CD4-positive, alpha-beta memory T cell (primary cell): ENCODE measurements at regions not wholly inside any gene's neighbourhood (a gene's known extent, or its start where the extent isn't known, plus 50 kb on each side); places are given as distances from the start of the nearest gene placed in this dataset.

ENCODE experiments used
- CTCF ChIA-PET: fragments of 350-600 bp; sonication (Branson Sonifier 250); formaldehyde crosslinking; loops from one replicate; lab custom pipeline; 2021; ENCODE audit warnings: inconsistent platforms; ENCODE audit not compliant: partially characterized antibody; lab: Charles Lee
- POLR2A ChIA-PET: fragments of 350-600 bp; sonication (Branson Sonifier 250); formaldehyde crosslinking; loops from one replicate; lab custom pipeline; 2021; ENCODE audit not compliant: partially characterized antibody; lab: Charles Lee
- DNase-seq, 5 donors: peaks; one replicate each; pipeline versions ENCODE4 v3.0.0 to v3.0.0-alpha.2; 2020 to 2022; ENCODE audit warnings: mixed read lengths in 1 of 5
- H3K27ac ChIP-seq: one replicate; pipeline ENCODE4 v1.7.0; 2013; ENCODE audit warnings: low read depth, low read length
- H3K27me3 ChIP-seq: 2 replicates; pipeline ENCODE4 v1.7.0; 2013; ENCODE audit warnings: mild to moderate bottlenecking, low read length, moderate library complexity; ENCODE audit not compliant: insufficient read depth
- H3K36me3 ChIP-seq: 2 replicates; pipeline ENCODE4 v1.7.0; 2013; ENCODE audit warnings: mild to moderate bottlenecking, low read length, moderate library complexity; ENCODE audit not compliant: insufficient read depth
- H3K4me1 ChIP-seq: 2 replicates; pipeline ENCODE4 v1.7.0; 2013; ENCODE audit warnings: mild to moderate bottlenecking, low read length, moderate library complexity; ENCODE audit not compliant: insufficient read depth
- H3K4me3 ChIP-seq, 2 donors: one replicate each; pipeline ENCODE4 v1.7.0; 2013; ENCODE audit warnings: low read length in 2 of 2, mild to moderate bottlenecking in 1 of 2
- H3K9me3 ChIP-seq, 2 donors: one replicate each; pipeline ENCODE4 v1.7.0; 2013; ENCODE audit warnings: low read length in 2 of 2, control low read depth in 1 of 2; ENCODE audit not compliant: control insufficient read depth in 1 of 2
- H3K27ac Mint-ChIP-seq, 7 donors: one replicate each; pipeline ENCODE4 v1.8.0; 2020 to 2021; ENCODE audit warnings: mixed read lengths in 7 of 7, mild to moderate bottlenecking in 6 of 7, inconsistent platforms in 3 of 7, moderate library complexity in 3 of 7
- H3K27me3 Mint-ChIP-seq, 2 donors: one replicate each; pipeline ENCODE4 v1.8.0; 2020 to 2021; ENCODE audit warnings: mixed read lengths in 2 of 2
- H3K36me3 Mint-ChIP-seq, 2 donors: one replicate each; pipeline ENCODE4 v1.8.0; 2020 to 2021; ENCODE audit warnings: mixed read lengths in 2 of 2, inconsistent platforms in 1 of 2, mild to moderate bottlenecking in 1 of 2
- H3K4me1 Mint-ChIP-seq, 4 donors: one replicate each; pipeline ENCODE4 v1.8.0; 2020 to 2021; ENCODE audit warnings: mixed read lengths in 4 of 4, mild to moderate bottlenecking in 1 of 4
- H3K4me3 Mint-ChIP-seq, 8 donors: one replicate each; pipeline ENCODE4 v1.8.0; 2020 to 2021; ENCODE audit warnings: mixed read lengths in 8 of 8, mild to moderate bottlenecking in 7 of 8, moderate library complexity in 6 of 8, inconsistent platforms in 3 of 8
- H3K9me3 Mint-ChIP-seq, 8 donors: one replicate each; pipeline ENCODE4 v1.8.0; 2020 to 2021; ENCODE audit warnings: mixed read lengths in 8 of 8, mild to moderate bottlenecking in 5 of 8, inconsistent platforms in 3 of 8, moderate library complexity in 1 of 8
- intact Hi-C: fragments of 100-400 bp; cut with micrococcal nuclease; formaldehyde crosslinking; loops from one replicate; pipeline ENCODE4 v1.15.1; 2023

GRCh38 chr1:5093042-5093441 lies 438.6 kb downstream of the AJAP1 start:
- H3K9me3 Mint-ChIP-seq, result peaks cover 0 to 35% (median 21%) of the 10 kb centered on the region in 8 donors
- intact Hi-C loops, result no loop called here
- no peak overlapping the region for H3K4me3 Mint-ChIP-seq
- peak overlapping the region in 1 of 7 donors; percentile 35 for H3K27ac Mint-ChIP-seq
- H3K9me3 ChIP-seq, result no peaks in the 10 kb centered on the region
- H3K4me1 Mint-ChIP-seq, result no peaks in the 10 kb centered on the region
- H3K27ac ChIP-seq, result no peak overlapping the region
- peaks cover 0 to 4% of the 10 kb centered on the region in 2 donors for H3K36me3 Mint-ChIP-seq
- DNase-seq, result no peak
- ChIA-PET POLR2A (no interaction called here), CTCF (no interaction called here)
- H3K27me3 Mint-ChIP-seq, result peaks cover 6 to 9% of the 10 kb centered on the region in 2 donors
- no peaks in the 10 kb centered on the region for H3K36me3 ChIP-seq
- H3K27me3 ChIP-seq, result no peaks in the 10 kb centered on the region
- no peak overlapping the region for H3K4me3 ChIP-seq
- H3K4me1 ChIP-seq, result no peaks in the 10 kb centered on the region

DNA sequence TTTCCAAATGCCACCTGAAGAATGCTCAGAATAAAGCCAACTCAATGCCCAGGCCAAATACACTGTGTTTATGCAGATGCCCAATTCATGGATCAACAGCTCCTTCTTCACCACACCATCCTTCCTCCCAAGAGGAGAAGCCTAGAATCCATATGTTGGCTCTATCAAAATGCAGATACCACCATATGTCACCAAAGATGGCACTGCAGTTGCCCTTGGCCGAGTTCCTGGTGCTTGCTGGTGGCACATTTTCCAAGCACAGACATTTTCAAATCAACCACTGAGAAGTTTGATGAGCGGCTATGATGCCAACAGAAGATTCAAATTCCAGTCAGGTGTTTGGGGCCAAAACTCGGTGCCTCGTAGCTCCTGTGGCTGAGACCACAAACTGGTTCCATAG lies 430.3 kb downstream of the AJAP1 start:
- Histone ChIP-seq H3K27me3 (no peaks in the 10 kb centered on the region), H3K4me1 (no peaks in the 10 kb centered on the region), H3K4me3 (no peak overlapping the region), H3K9me3 (no peaks in the 10 kb centered on the region), H3K27ac (no peak overlapping the region), H3K36me3 (no peaks in the 10 kb centered on the region)
- Mint-ChIP-seq H3K27ac (no peak overlapping the region), H3K9me3 (peaks cover 0 to 7% (median 3%) of the 10 kb centered on the region in 8 donors), H3K4me1 (no peaks in the 10 kb centered on the region), H3K27me3 (peaks cover 8 to 9% of the 10 kb centered on the region in 2 donors), H3K4me3 (no peak overlapping the region), H3K36me3 (no peaks in the 10 kb centered on the region)
- CTCF ChIA-PET, result no interaction called here
- POLR2A ChIA-PET, result no interaction called here
- intact Hi-C loops, result no loop called here
- DNase-seq, result no peak

DNA sequence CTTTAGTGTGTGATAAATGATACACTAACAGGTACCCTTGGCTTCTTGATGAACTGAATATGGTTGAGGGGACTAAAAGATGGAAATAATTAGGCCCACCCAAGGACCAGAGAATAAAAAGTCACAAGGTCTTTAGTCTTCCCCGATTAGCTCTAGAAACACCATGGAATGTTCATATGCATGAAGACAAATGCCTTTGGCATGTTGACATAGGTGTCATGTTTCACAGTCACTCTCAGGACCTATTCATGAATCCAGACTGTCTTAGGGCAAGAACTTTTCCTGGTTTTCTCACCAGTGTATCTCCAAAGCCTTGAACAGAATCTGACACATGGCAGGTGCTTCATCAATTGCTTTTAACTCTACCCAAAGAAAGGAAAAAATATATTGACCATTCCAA lies 412.8 kb downstream of the AJAP1 start:
- Mint-ChIP-seq H3K4me3 (no peak overlapping the region), H3K27ac (no peak overlapping the region), H3K9me3 (peaks cover 0 to 14% (median 4%) of the 10 kb centered on the region in 8 donors), H3K36me3 (no peaks in the 10 kb centered on the region), H3K4me1 (no peaks in the 10 kb centered on the region), H3K27me3 (peaks cover 4 to 14% of the 10 kb centered on the region in 2 donors)
- CTCF ChIA-PET, result no interaction called here
- no peak overlapping the region for H3K4me3 ChIP-seq
- POLR2A ChIA-PET, result no interaction called here
- H3K36me3 ChIP-seq, result no peaks in the 10 kb centered on the region
- H3K27me3 ChIP-seq, result no peaks in the 10 kb centered on the region
- no peak for DNase-seq
- intact Hi-C loops, result no loop called here
- H3K27ac ChIP-seq, result no peak overlapping the region
- H3K4me1 ChIP-seq, result no peaks in the 10 kb centered on the region
- no peaks in the 10 kb centered on the region for H3K9me3 ChIP-seq

- H3K36me3 ChIP-seq, result no peaks in the 10 kb centered on the region
- peaks cover 0 to 3% of the 10 kb centered on the region in 2 donors for H3K9me3 ChIP-seq
- H3K4me1 Mint-ChIP-seq, result no peaks in the 10 kb centered on the region
- POLR2A ChIA-PET, result no interaction called here
- no peak overlapping the region for H3K27ac Mint-ChIP-seq
- H3K4me3 ChIP-seq, result no peak overlapping the region
- no peak overlapping the region for H3K4me3 Mint-ChIP-seq
- DNase-seq, result peak in 1 of 5 donors; percentile 0
- peaks cover 0 to 42% (median 22%) of the 10 kb centered on the region in 8 donors for H3K9me3 Mint-ChIP-seq
- peaks cover 8 to 11% of the 10 kb centered on the region in 2 donors for H3K27me3 Mint-ChIP-seq
- CTCF ChIA-PET, result no interaction called here
- no peak overlapping the region for H3K27ac ChIP-seq
- no peaks in the 10 kb centered on the region for H3K4me1 ChIP-seq
- intact Hi-C loops, result no loop called here
- no peaks in the 10 kb centered on the region for H3K27me3 ChIP-seq
- no peaks in the 10 kb centered on the region for H3K36me3 Mint-ChIP-seq
Observed at GRCh38 chr1:5053744-5054143, 399.3 kb downstream of the AJAP1 start.

- Mint-ChIP-seq H3K4me3 (no peak overlapping the region), H3K27me3 (peaks cover 2 to 12% of the 10 kb centered on the region in 2 donors), H3K9me3 (peaks cover 0 to 7% (median 0%) of the 10 kb centered on the region in 8 donors), H3K36me3 (no peaks in the 10 kb centered on the region), H3K4me1 (no peaks in the 10 kb centered on the region), H3K27ac (no peak overlapping the region)
- intact Hi-C loops, result no loop called here
- Histone ChIP-seq H3K4me3 (no peak overlapping the region), H3K4me1 (no peaks in the 10 kb centered on the region), H3K27me3 (no peaks in the 10 kb centered on the region), H3K9me3 (no peaks in the 10 kb centered on the region), H3K27ac (no peak overlapping the region), H3K36me3 (no peaks in the 10 kb centered on the region)
- ChIA-PET CTCF (no interaction called here), POLR2A (no interaction called here)
- no peak for DNase-seq
Observed at GRCh38 chr1:5029136-5029535, 374.7 kb downstream of the AJAP1 start.

DNA sequence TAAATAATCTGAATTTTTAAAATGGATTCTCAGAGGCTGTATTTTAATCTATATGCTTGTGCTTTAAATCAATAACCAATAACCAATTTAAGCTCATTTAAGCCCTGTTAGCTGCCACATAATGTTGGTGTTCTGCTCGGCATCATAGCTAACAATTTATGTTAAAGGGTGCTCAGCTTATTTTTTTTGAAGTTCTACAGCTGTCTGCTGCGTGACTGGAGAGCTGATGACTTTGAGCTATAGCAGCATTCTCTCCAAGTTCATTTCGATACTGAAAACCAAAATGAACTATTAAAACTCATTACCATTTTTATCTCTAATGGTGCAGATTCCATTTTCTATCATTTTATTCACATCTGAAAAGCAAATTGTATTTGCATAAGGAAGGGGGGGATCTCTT lies 357.8 kb downstream of the AJAP1 start:
- Mint-ChIP-seq H3K4me1 (no peaks in the 10 kb centered on the region), H3K27me3 (peaks cover 5 to 11% of the 10 kb centered on the region in 2 donors), H3K36me3 (no peaks in the 10 kb centered on the region), H3K27ac (no peak overlapping the region), H3K4me3 (no peak overlapping the region), H3K9me3 (no peaks in the 10 kb centered on the region)
- Histone ChIP-seq H3K4me1 (no peaks in the 10 kb centered on the region), H3K27ac (no peak overlapping the region), H3K36me3 (no peaks in the 10 kb centered on the region), H3K27me3 (no peaks in the 10 kb centered on the region), H3K4me3 (no peak overlapping the region), H3K9me3 (no peaks in the 10 kb centered on the region)
- intact Hi-C loops, result no loop called here
- ChIA-PET CTCF (no interaction called here), POLR2A (no interaction called here)
- DNase-seq, result no peak

DNA sequence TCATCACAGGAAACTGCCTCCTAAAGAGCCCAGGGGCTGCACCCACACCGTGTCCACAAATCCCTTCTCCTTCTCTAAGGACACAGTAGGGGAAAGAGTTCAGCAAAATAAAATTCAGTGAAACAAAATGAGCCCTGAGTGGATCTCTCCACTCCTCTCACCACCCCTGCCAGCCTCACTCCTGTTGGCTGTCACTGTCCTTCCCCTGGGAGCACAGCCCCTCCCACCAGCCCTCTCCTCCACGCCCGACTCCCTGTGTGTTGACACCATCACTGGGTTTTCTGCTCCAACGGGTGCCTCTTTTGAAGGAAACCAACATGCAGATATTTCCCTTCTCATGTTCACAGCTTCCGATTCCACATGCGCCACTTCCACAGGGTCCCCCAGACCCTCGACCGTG lies 356.2 kb downstream of the AJAP1 start:
- no peak for DNase-seq
- Histone ChIP-seq H3K4me1 (no peaks in the 10 kb centered on the region), H3K27me3 (no peaks in the 10 kb centered on the region), H3K27ac (no peak overlapping the region), H3K4me3 (no peak overlapping the region), H3K36me3 (no peaks in the 10 kb centered on the region), H3K9me3 (no peaks in the 10 kb centered on the region)
- H3K4me1 Mint-ChIP-seq, result no peaks in the 10 kb centered on the region
- H3K27ac Mint-ChIP-seq, result no peak overlapping the region
- H3K4me3 Mint-ChIP-seq, result no peak overlapping the region
- ChIA-PET CTCF (no interaction called here), POLR2A (no interaction called here)
- H3K36me3 Mint-ChIP-seq, result no peaks in the 10 kb centered on the region
- intact Hi-C loops, result no loop called here
- H3K9me3 Mint-ChIP-seq, result no peaks in the 10 kb centered on the region
- peaks cover 5 to 12% of the 10 kb centered on the region in 2 donors for H3K27me3 Mint-ChIP-seq

GRCh38 chr1:5010236-5010635 lies 355.8 kb downstream of the AJAP1 start:
- H3K9me3 Mint-ChIP-seq, result no peaks in the 10 kb centered on the region
- Histone ChIP-seq H3K9me3 (no peaks in the 10 kb centered on the region), H3K36me3 (no peaks in the 10 kb centered on the region), H3K4me3 (no peak overlapping the region), H3K4me1 (no peaks in the 10 kb centered on the region), H3K27ac (no peak overlapping the region), H3K27me3 (no peaks in the 10 kb centered on the region)
- intact Hi-C loops, result no loop called here
- H3K4me3 Mint-ChIP-seq, result no peak overlapping the region
- no peaks in the 10 kb centered on the region for H3K36me3 Mint-ChIP-seq
- no peak for DNase-seq
- POLR2A ChIA-PET, result no interaction called here
- peaks cover 5 to 12% of the 10 kb centered on the region in 2 donors for H3K27me3 Mint-ChIP-seq
- no peak overlapping the region for H3K27ac Mint-ChIP-seq
- H3K4me1 Mint-ChIP-seq, result no peaks in the 10 kb centered on the region
- CTCF ChIA-PET, result no interaction called here
